KMS-11 (cell line): ENCODE measurements at regions not wholly inside any gene's neighbourhood (a gene's known extent, or its start where the extent isn't known, plus 50 kb on each side); places are given as distances from the start of the nearest gene placed in this dataset.

Source experiments
- H2AFZ ChIP-seq: fragments of 200-600 bp; sonication (generic); 2 replicates; pipeline ENCODE4 v1.6.1; 2016; ENCODE audit warnings: antibody characterized with exemption, mixed run types, low read depth
- H3K27ac ChIP-seq: fragments of 200-600 bp; sonication (generic); 2 replicates; pipeline ENCODE4 v1.6.1; 2016; ENCODE audit warnings: mild to moderate bottlenecking, mixed run types
- H3K27me3 ChIP-seq: fragments of 200-600 bp; sonication (generic); 2 replicates; pipeline ENCODE4 v1.6.1; 2017; ENCODE audit warnings: mild to moderate bottlenecking, low read depth, mixed run types, moderate library complexity; ENCODE audit not compliant: insufficient read depth
- H3K36me3 ChIP-seq: fragments of 200-600 bp; sonication (generic); 2 replicates; pipeline ENCODE4 v1.6.1; 2017; ENCODE audit warnings: mild to moderate bottlenecking, mixed run types; ENCODE audit not compliant: insufficient read depth
- H3K4me1 ChIP-seq: fragments of 200-600 bp; sonication (generic); 2 replicates; pipeline ENCODE4 v1.6.1; 2016; ENCODE audit warnings: mild to moderate bottlenecking, low read depth, mixed run types; ENCODE audit not compliant: poor library complexity, severe bottlenecking
- H3K4me2 ChIP-seq: fragments of 200-600 bp; sonication (generic); 2 replicates; pipeline ENCODE4 v1.7.0; 2016; ENCODE audit warnings: mild to moderate bottlenecking, mixed run types
- H3K4me3 ChIP-seq: fragments of 200-600 bp; sonication (generic); IDR thresholded peaks from 2 replicates; pipeline ENCODE4 v1.6.1; 2017; ENCODE audit warnings: low read depth, low read length, mixed read lengths; ENCODE audit not compliant: insufficient read depth
- H3K79me2 ChIP-seq: fragments of 200-600 bp; sonication (generic); 2 replicates; pipeline ENCODE4 v1.6.1; 2016; ENCODE audit warnings: low read depth, mixed run types; ENCODE audit not compliant: insufficient read depth
- H3K9ac ChIP-seq: fragments of 200-600 bp; sonication (generic); 2 replicates; pipeline ENCODE4 v1.6.1; 2016; ENCODE audit warnings: mild to moderate bottlenecking, mixed run types
- H4K20me1 ChIP-seq: fragments of 200-600 bp; sonication (generic); 2 replicates; pipeline ENCODE4 v1.6.1; 2016; ENCODE audit warnings: mild to moderate bottlenecking, mixed run types; ENCODE audit not compliant: insufficient read depth
- CTCF ChIP-seq: fragments of 200-600 bp; sonication (generic); conservative IDR thresholded peaks from 2 replicates; pipeline ENCODE4 v1.6.1; 2017; ENCODE audit warnings: low read depth, mild to moderate bottlenecking, antibody characterized with exemption, low read length, moderate library complexity, mixed read lengths

GRCh38 chr7:21066221-21066620, 279.5 kb upstream of the SP8 start:
- no peak overlapping the region for H2AFZ ChIP-seq
- no peaks in the 10 kb centered on the region for H3K4me1 ChIP-seq
- H3K27ac ChIP-seq = no peak overlapping the region
- no peak overlapping the region for H3K9ac ChIP-seq
- no peak for TF ChIP-seq CTCF
- no peaks in the 10 kb centered on the region for H3K36me3 ChIP-seq
- no peaks in the 10 kb centered on the region for H4K20me1 ChIP-seq
- no peak overlapping the region for H3K4me3 ChIP-seq
- no peaks in the 10 kb centered on the region for H3K79me2 ChIP-seq
- no peaks in the 10 kb centered on the region for H3K27me3 ChIP-seq
- H3K4me2 ChIP-seq = no peak overlapping the region

- Histone ChIP-seq H3K27me3 (no peaks in the 10 kb centered on the region), H3K4me3 (no peak overlapping the region), H2AFZ (no peak overlapping the region), H3K27ac (no peak overlapping the region), H3K9ac (no peak overlapping the region), H3K4me1 (no peaks in the 10 kb centered on the region), H3K4me2 (no peak overlapping the region), H3K36me3 (no peaks in the 10 kb centered on the region), H3K79me2 (no peaks in the 10 kb centered on the region), H4K20me1 (no peaks in the 10 kb centered on the region)
- no peak for TF ChIP-seq CTCF
These were observed 280.5 kb upstream of the SP8 start for GRCh38 chr7:21067216-21067615.

- H3K4me2 ChIP-seq = no peak overlapping the region
- no peaks in the 10 kb centered on the region for H3K79me2 ChIP-seq
- no peak overlapping the region for H2AFZ ChIP-seq
- no peaks in the 10 kb centered on the region for H3K27me3 ChIP-seq
- no peaks in the 10 kb centered on the region for H4K20me1 ChIP-seq
- H3K27ac ChIP-seq = no peak overlapping the region
- no peak overlapping the region for H3K9ac ChIP-seq
- no peak for TF ChIP-seq CTCF
- H3K4me3 ChIP-seq = no peak overlapping the region
- H3K4me1 ChIP-seq = no peaks in the 10 kb centered on the region
- H3K36me3 ChIP-seq = no peaks in the 10 kb centered on the region
These were observed 283.9 kb upstream of the SP8 start for GRCh38 chr7:21070571-21071090.

- H3K4me3 ChIP-seq = no peak overlapping the region
- H3K27me3 ChIP-seq = no peaks in the 10 kb centered on the region
- H3K9ac ChIP-seq = no peak overlapping the region
- no peak overlapping the region for H3K27ac ChIP-seq
- H3K4me2 ChIP-seq = no peak overlapping the region
- H3K4me1 ChIP-seq = no peaks in the 10 kb centered on the region
- TF ChIP-seq CTCF = no peak
- H2AFZ ChIP-seq = no peak overlapping the region
- H4K20me1 ChIP-seq = no peaks in the 10 kb centered on the region
- H3K36me3 ChIP-seq = no peaks in the 10 kb centered on the region
- H3K79me2 ChIP-seq = no peaks in the 10 kb centered on the region
These were observed 285.1 kb upstream of the SP8 start for GRCh38 chr7:21071561-21072501.
